GM23338 (cell line): ENCODE measurements at regions not wholly inside any gene's neighbourhood (a gene's known extent, or its start where the extent isn't known, plus 50 kb on each side); places are given as distances from the start of the nearest gene placed in this dataset.

Experiments
- ATAC-seq: fragments of 200-7000 bp; cut with Tn5 transposase; 3 replicates; pipeline ENCODE4 v1.9.1; 2020
- DNase-seq: peaks from one replicate; pipeline ENCODE4 v3.0.0-alpha.2; 2015; ENCODE audit warnings: low spot score
- H2AFZ ChIP-seq: fragments of 200-600 bp; sonication (generic); 2 replicates; pipeline ENCODE4 v1.8.0; 2016; ENCODE audit warnings: antibody characterized with exemption, mild to moderate bottlenecking, moderate library complexity
- H3F3A ChIP-seq: fragments of 200-600 bp; sonication (generic); replicated peaks from 2 replicates; pipeline ENCODE4 v1.8.0; 2017; ENCODE audit warnings: antibody characterized with exemption, mixed run types, low read depth
- H3K27ac ChIP-seq: fragments of 200-600 bp; sonication (generic); 2 replicates; pipeline ENCODE4 v1.6.1; 2016; ENCODE audit warnings: low read depth
- H3K27me3 ChIP-seq: fragments of 200-600 bp; sonication (generic); 2 replicates; pipeline ENCODE4 v1.8.0; 2016; ENCODE audit warnings: mild to moderate bottlenecking, mixed run types, moderate library complexity; ENCODE audit not compliant: insufficient read depth
- H3K36me3 ChIP-seq: fragments of 200-600 bp; sonication (generic); 2 replicates; pipeline ENCODE4 v1.8.0; 2016; ENCODE audit warnings: mild to moderate bottlenecking; ENCODE audit not compliant: insufficient read depth
- H3K4me1 ChIP-seq: fragments of 200-600 bp; sonication (generic); 2 replicates; pipeline ENCODE4 v1.8.0; 2016; ENCODE audit warnings: mild to moderate bottlenecking, moderate library complexity; ENCODE audit not compliant: insufficient read depth
- H3K4me2 ChIP-seq: fragments of 200-600 bp; sonication (generic); 2 replicates; pipeline ENCODE4 v1.7.1; 2017; ENCODE audit warnings: mixed run types
- H3K4me3 ChIP-seq: fragments of 200-600 bp; sonication (generic); 2 replicates; pipeline ENCODE4 v1.6.1; 2016; ENCODE audit warnings: mixed run types
- H3K79me2 ChIP-seq: fragments of 200-600 bp; sonication (generic); replicated peaks from 2 replicates; pipeline ENCODE4 v1.8.0; 2017; ENCODE audit warnings: mild to moderate bottlenecking; ENCODE audit not compliant: insufficient read depth
- H3K9me2 ChIP-seq: fragments of 200-600 bp; sonication (generic); 2 replicates; pipeline ENCODE4 v1.8.0; 2017; ENCODE audit not compliant: insufficient read depth
- H4K20me1 ChIP-seq: fragments of 200-600 bp; sonication (generic); replicated peaks from 2 replicates; pipeline ENCODE4 v1.8.0; 2017; ENCODE audit warnings: mild to moderate bottlenecking; ENCODE audit not compliant: insufficient read depth
- H3K27ac Mint-ChIP-seq: 2 replicates; pipeline ENCODE4 v1.8.0; 2020; ENCODE audit warnings: inconsistent platforms, mild to moderate bottlenecking, moderate library complexity, mixed read lengths
- H3K27me3 Mint-ChIP-seq: 3 replicates; pipeline ENCODE4 v1.8.0; 2022; ENCODE audit warnings: low read depth, mild to moderate bottlenecking, moderate library complexity, mixed read lengths, inconsistent platforms; ENCODE audit not compliant: insufficient read depth, poor library complexity
- H3K36me3 Mint-ChIP-seq: 3 replicates; pipeline ENCODE4 v1.8.0; 2021; ENCODE audit warnings: low read depth, mild to moderate bottlenecking, inconsistent platforms, moderate library complexity, mixed read lengths
- H3K4me1 Mint-ChIP-seq: 3 replicates; pipeline ENCODE4 v1.8.0; 2020; ENCODE audit warnings: mild to moderate bottlenecking, inconsistent platforms, mixed read lengths
- H3K4me3 Mint-ChIP-seq: 3 replicates; pipeline ENCODE4 v1.8.0; 2021; ENCODE audit warnings: moderate library complexity, mild to moderate bottlenecking, inconsistent platforms, mixed read lengths
- H3K9me3 Mint-ChIP-seq: 3 replicates; pipeline ENCODE4 v1.8.0; 2020; ENCODE audit warnings: moderate library complexity, mild to moderate bottlenecking, inconsistent platforms, mixed read lengths
- CREB1 ChIP-seq: fragments of 250-450 bp; sonication (Bioruptor Pico); IDR thresholded peaks from 2 replicates; pipeline ENCODE4 v1.5.0; 2020; ENCODE audit warnings: low read depth, mild to moderate bottlenecking, moderate library complexity
- ETS1 ChIP-seq: IDR thresholded peaks from 2 replicates; pipeline ENCODE4 v1.6.1; 2016; ENCODE audit warnings: antibody characterized with exemption
- EZH2 ChIP-seq: fragments of 200-600 bp; sonication (generic); IDR thresholded peaks from one replicate; pipeline ENCODE4 v1.8.0; 2017; ENCODE audit warnings: antibody characterized with exemption, mild to moderate bottlenecking, low read depth; ENCODE audit not compliant: unreplicated experiment
- EZH2phosphoT487 ChIP-seq: fragments of 200-600 bp; sonication (generic); IDR thresholded peaks from one replicate; pipeline ENCODE4 v1.8.1; 2018; ENCODE audit warnings: antibody characterized with exemption; ENCODE audit not compliant: unreplicated experiment
- JUNB ChIP-seq: IDR thresholded peaks from one replicate; pipeline ENCODE4 v1.6.1; 2016; ENCODE audit warnings: antibody characterized with exemption; ENCODE audit not compliant: unreplicated experiment
- NANOG ChIP-seq: IDR thresholded peaks from 2 replicates; pipeline ENCODE4 v1.6.1; 2016; ENCODE audit warnings: antibody characterized with exemption, borderline replicate concordance
- POLR2AphosphoS5 ChIP-seq: IDR thresholded peaks from 2 replicates; pipeline ENCODE4 v1.6.1; 2016; ENCODE audit warnings: antibody characterized with exemption, low read depth
- STAT1 ChIP-seq: IDR thresholded peaks from one replicate; pipeline ENCODE4 v1.6.1; 2016; ENCODE audit warnings: antibody characterized with exemption; ENCODE audit not compliant: unreplicated experiment
- ZNF114 ChIP-seq: fragments of 250-450 bp; sonication (Bioruptor Pico); IDR thresholded peaks from 2 replicates; pipeline ENCODE4 v1.5.0; 2020; ENCODE audit warnings: mild to moderate bottlenecking, moderate library complexity
- ZNF331 ChIP-seq: fragments of 250-450 bp; sonication (Bioruptor Pico); IDR thresholded peaks from 2 replicates; pipeline ENCODE4 v1.5.0; 2020; ENCODE audit warnings: low read depth, mild to moderate bottlenecking, moderate library complexity
- ZNF462 ChIP-seq: fragments of 250-450 bp; sonication (Bioruptor Pico); IDR thresholded peaks from 2 replicates; pipeline ENCODE4 v1.5.0; 2020; ENCODE audit warnings: mild to moderate bottlenecking, moderate library complexity
- TF ChIP-seq, protein P1 (sequence below): IDR thresholded peaks from one replicate; pipeline ENCODE4 v1.6.1; 2018; ENCODE audit warnings: antibody characterized with exemption; ENCODE audit not compliant: unreplicated experiment
- TF ChIP-seq, protein P2 (sequence below), 2 experiments: fragments of 200-600 bp in 1 of 2; sonication (generic) in 1 of 2; conservative IDR thresholded peaks; 2 replicates each; pipeline versions ENCODE4 v1.5.1 to v1.6.1; 2016 to 2017; ENCODE audit warnings: antibody characterized with exemption in 2 of 2, low read depth in 2 of 2, mild to moderate bottlenecking in 2 of 2, moderate library complexity in 1 of 2

DNA sequence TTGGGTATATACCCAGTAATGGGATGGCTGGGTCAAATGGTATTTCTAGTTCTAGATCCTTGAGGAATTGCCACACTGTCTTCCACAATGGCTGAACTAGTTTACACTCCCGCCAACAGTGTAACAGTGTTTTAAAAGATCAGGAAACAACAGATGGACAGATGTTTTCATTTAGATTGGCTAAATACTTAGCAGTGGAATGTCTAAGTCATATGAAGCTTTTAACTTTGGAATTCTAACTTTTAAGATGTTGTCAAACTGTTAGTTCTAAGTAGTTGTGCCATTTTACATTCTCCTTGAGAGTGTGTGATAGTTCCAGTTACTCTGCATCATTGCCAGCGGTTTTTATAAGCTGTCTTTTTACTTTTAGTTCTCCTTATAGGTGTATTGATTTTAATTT, 688.8 kb downstream of the SEMA5A start:
- ATAC-seq = no peak

More for the DNA sequence above, 688.8 kb downstream of the SEMA5A start:
- H4K20me1 ChIP-seq = no peaks in the 10 kb centered on the region; the same call in 1 of the 2 replicates
- no peaks in the 10 kb centered on the region for H3K4me1 Mint-ChIP-seq
- H3K36me3 ChIP-seq = no peaks in the 10 kb centered on the region
- no peak overlapping the region for H3K4me2 ChIP-seq
- H3K4me3 Mint-ChIP-seq = no peak overlapping the region
- no peak overlapping the region for H2AFZ ChIP-seq
- no peaks in the 10 kb centered on the region for H3K4me1 ChIP-seq
- H3K9me3 Mint-ChIP-seq = no peaks in the 10 kb centered on the region
- peaks cover 1% of the 10 kb centered on the region for H3K27me3 Mint-ChIP-seq
- no peaks in the 10 kb centered on the region for H3K9me2 ChIP-seq
- no peak overlapping the region for H3K27ac ChIP-seq
- H3K27ac Mint-ChIP-seq = no peak overlapping the region
- no peaks in the 10 kb centered on the region for H3K27me3 ChIP-seq
- H3K4me3 ChIP-seq = no peak overlapping the region
- H3F3A ChIP-seq = no peaks in the 10 kb centered on the region
- H3K79me2 ChIP-seq = no peaks in the 10 kb centered on the region
- DNase-seq = no peak
- TF ChIP-seq, protein P1, sequence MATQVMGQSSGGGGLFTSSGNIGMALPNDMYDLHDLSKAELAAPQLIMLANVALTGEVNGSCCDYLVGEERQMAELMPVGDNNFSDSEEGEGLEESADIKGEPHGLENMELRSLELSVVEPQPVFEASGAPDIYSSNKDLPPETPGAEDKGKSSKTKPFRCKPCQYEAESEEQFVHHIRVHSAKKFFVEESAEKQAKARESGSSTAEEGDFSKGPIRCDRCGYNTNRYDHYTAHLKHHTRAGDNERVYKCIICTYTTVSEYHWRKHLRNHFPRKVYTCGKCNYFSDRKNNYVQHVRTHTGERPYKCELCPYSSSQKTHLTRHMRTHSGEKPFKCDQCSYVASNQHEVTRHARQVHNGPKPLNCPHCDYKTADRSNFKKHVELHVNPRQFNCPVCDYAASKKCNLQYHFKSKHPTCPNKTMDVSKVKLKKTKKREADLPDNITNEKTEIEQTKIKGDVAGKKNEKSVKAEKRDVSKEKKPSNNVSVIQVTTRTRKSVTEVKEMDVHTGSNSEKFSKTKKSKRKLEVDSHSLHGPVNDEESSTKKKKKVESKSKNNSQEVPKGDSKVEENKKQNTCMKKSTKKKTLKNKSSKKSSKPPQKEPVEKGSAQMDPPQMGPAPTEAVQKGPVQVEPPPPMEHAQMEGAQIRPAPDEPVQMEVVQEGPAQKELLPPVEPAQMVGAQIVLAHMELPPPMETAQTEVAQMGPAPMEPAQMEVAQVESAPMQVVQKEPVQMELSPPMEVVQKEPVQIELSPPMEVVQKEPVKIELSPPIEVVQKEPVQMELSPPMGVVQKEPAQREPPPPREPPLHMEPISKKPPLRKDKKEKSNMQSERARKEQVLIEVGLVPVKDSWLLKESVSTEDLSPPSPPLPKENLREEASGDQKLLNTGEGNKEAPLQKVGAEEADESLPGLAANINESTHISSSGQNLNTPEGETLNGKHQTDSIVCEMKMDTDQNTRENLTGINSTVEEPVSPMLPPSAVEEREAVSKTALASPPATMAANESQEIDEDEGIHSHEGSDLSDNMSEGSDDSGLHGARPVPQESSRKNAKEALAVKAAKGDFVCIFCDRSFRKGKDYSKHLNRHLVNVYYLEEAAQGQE = no peak
- TF ChIP-seq ZNF331 (no peak), POLR2AphosphoS5 (no peak), EZH2 (no peak), JUNB (no peak), CREB1 (no peak), ETS1 (no peak), ZNF462 (CRISPR knock-in tag) (no peak), EZH2phosphoT487 (no peak), NANOG (no peak), STAT1 (no peak), ZNF114 (CRISPR knock-in tag) (no peak)
- TF ChIP-seq, protein P2, sequence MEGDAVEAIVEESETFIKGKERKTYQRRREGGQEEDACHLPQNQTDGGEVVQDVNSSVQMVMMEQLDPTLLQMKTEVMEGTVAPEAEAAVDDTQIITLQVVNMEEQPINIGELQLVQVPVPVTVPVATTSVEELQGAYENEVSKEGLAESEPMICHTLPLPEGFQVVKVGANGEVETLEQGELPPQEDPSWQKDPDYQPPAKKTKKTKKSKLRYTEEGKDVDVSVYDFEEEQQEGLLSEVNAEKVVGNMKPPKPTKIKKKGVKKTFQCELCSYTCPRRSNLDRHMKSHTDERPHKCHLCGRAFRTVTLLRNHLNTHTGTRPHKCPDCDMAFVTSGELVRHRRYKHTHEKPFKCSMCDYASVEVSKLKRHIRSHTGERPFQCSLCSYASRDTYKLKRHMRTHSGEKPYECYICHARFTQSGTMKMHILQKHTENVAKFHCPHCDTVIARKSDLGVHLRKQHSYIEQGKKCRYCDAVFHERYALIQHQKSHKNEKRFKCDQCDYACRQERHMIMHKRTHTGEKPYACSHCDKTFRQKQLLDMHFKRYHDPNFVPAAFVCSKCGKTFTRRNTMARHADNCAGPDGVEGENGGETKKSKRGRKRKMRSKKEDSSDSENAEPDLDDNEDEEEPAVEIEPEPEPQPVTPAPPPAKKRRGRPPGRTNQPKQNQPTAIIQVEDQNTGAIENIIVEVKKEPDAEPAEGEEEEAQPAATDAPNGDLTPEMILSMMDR (conservative IDR thresholded peaks at IDR 0.05; ENCODE audit: low read depth in 2 of 2) = no peak
- H3K36me3 Mint-ChIP-seq = no peaks in the 10 kb centered on the region
